Endothelial cell of umbilical vein (primary cell): ENCODE measurements at regions not wholly inside any gene's neighbourhood (a gene's known extent, or its start where the extent isn't known, plus 50 kb on each side); places are given as distances from the start of the nearest gene placed in this dataset.

Experiments
- CTCF ChIP-seq, 2 donors: IDR thresholded peaks; 1 replicate in 1 of 2; 2 replicates in 1 of 2; pipeline ENCODE4 v1.5.1; 2011; ENCODE audit warnings: low read length in 2 of 2, mild to moderate bottlenecking in 2 of 2, moderate library complexity in 2 of 2, control low read depth in 1 of 2, inconsistent platforms in 1 of 2, low read depth in 1 of 2; ENCODE audit not compliant: insufficient read depth in 1 of 2; ENCODE audit errors: extremely low read depth in 1 of 2
- EZH2 ChIP-seq: IDR thresholded peaks from 2 replicates; pipeline ENCODE4 v1.6.1; 2012; ENCODE audit warnings: borderline replicate concordance, low read depth, mild to moderate bottlenecking, moderate library complexity, low read length, inconsistent platforms; ENCODE audit not compliant: severe bottlenecking
- FOS ChIP-seq: IDR thresholded peaks from 2 replicates; pipeline ENCODE4 v1.6.1; 2011; ENCODE audit warnings: mild to moderate bottlenecking, low read length, moderate library complexity, borderline replicate concordance; ENCODE audit not compliant: insufficient read depth
- MAX ChIP-seq: IDR thresholded peaks from 2 replicates; pipeline ENCODE4 v1.6.1; 2011; ENCODE audit not compliant: insufficient read depth, insufficient read length
- MYC ChIP-seq: IDR thresholded peaks from one replicate; pipeline ENCODE4 v1.6.1; 2011; ENCODE audit warnings: mild to moderate bottlenecking, low read depth, low read length
- POLR2A ChIP-seq: IDR thresholded peaks from 2 replicates; pipeline ENCODE4 v1.6.1; 2012; ENCODE audit warnings: low read depth, mild to moderate bottlenecking, control low read depth, low read length
- POLR2AphosphoS5 ChIP-seq: IDR thresholded peaks from 2 replicates; pipeline ENCODE4 v1.6.1; 2012; ENCODE audit warnings: low read depth, mild to moderate bottlenecking, control low read depth, low read length, moderate library complexity; ENCODE audit not compliant: insufficient read depth

GRCh38 chr1:102318104-102318806 is 321.5 kb upstream of the OLFM3 start:
- no peak for TF ChIP-seq CTCF (IDR thresholded peaks at IDR 0.05; ENCODE audit: extremely low read depth in 1 of 2, insufficient read depth in 1 of 2, low read depth in 1 of 2, low read length in 2 of 2)
- no peak for TF ChIP-seq MAX
- no peak for TF ChIP-seq EZH2
- no peak for TF ChIP-seq POLR2AphosphoS5
- no peak for TF ChIP-seq POLR2A
- no peak for TF ChIP-seq MYC
- TF ChIP-seq FOS: no peak
